HCT116 (cell line): ENCODE measurements at regions not wholly inside any gene's neighbourhood (a gene's known extent, or its start where the extent isn't known, plus 50 kb on each side); places are given as distances from the start of the nearest gene placed in this dataset.

Experiments used
- ATAC-seq: fragments of 200-7000 bp; cut with Tn5 transposase; 2 replicates; pipeline ENCODE4 v1.9.1; 2020; ENCODE audit warnings: mild to moderate bottlenecking, moderate library complexity
- BruUV-seq: library from RNA; stranded (reverse); fragments of 400-500 nt; replicated peaks from 2 replicates; lab custom pipeline; 2021; lab: Mats Ljungman, UMichigan
- CTCF ChIA-PET: fragments of 300-600 bp; sonication (Branson Sonifier 250); formaldehyde crosslinking; loops from one replicate; lab custom pipeline; 2021; ENCODE audit warnings: antibody characterized with exemption; lab: Charles Lee
- POLR2A ChIA-PET: fragments of 300-600, 350-600 bp; sonication (Branson Sonifier 250); formaldehyde crosslinking; loops from one replicate; lab custom pipeline; 2021; ENCODE audit warnings: antibody characterized with exemption; lab: Charles Lee
- RAD21 ChIA-PET, 2 experiments: fragments of 300-600 bp; sonication (Branson Sonifier 250); formaldehyde crosslinking; loops; one replicate each; lab custom pipeline; 2023; ENCODE audit warnings: low total read pairs in 2 of 2; ENCODE audit not compliant: uncharacterized antibody in 2 of 2, unreplicated experiment in 2 of 2, low non-redundant PET in 1 of 2; lab: Charles Lee
- DNase-seq: peaks from one replicate; pipeline ENCODE4 v3.0.0-alpha.2; 2010; ENCODE audit warnings: low read depth, low spot score
- H2AFZ ChIP-seq: fragments of 200-600 bp; shearing (Covaris generic), sonication (generic); 2 replicates; pipeline ENCODE4 v1.6.1; 2017; ENCODE audit warnings: low read depth, mixed run types, mixed read lengths, antibody characterized with exemption, low read length; ENCODE audit not compliant: poor library complexity, severe bottlenecking
- H3K27ac ChIP-seq: 2 replicates; pipeline ENCODE4 v1.5.1; 2012; ENCODE audit warnings: low read depth, low read length
- H3K27me3 ChIP-seq: fragments of 200-600 bp; sonication (generic); 2 replicates; pipeline ENCODE4 v1.6.1; 2016; ENCODE audit warnings: mixed run types, low read length, mixed read lengths; ENCODE audit not compliant: insufficient read depth
- H3K36me3 ChIP-seq, 2 experiments: fragments of 200-500 bp in 1 of 2; fragments of 200-600 bp in 1 of 2; sonication (Bioruptor generic) in 1 of 2; sonication (generic) in 1 of 2; 2 replicates each; pipeline versions ENCODE4 v1.5.1 to v1.6.1; 2014 to 2016; ENCODE audit warnings: low read length in 2 of 2, inconsistent platforms in 1 of 2, mixed read lengths in 1 of 2, mixed run types in 1 of 2; ENCODE audit not compliant: insufficient read depth in 2 of 2, control insufficient read depth in 1 of 2
- H3K4me1 ChIP-seq, 2 experiments: fragments of 200-600 bp in 1 of 2; sonication (generic) in 1 of 2; 2 replicates each; pipeline versions ENCODE4 v1.5.1 to v1.6.1; 2012 to 2017; ENCODE audit warnings: low read length in 2 of 2, inconsistent platforms in 1 of 2, mild to moderate bottlenecking in 1 of 2, mixed read lengths in 1 of 2, mixed run types in 1 of 2, moderate library complexity in 1 of 2; ENCODE audit not compliant: insufficient read depth in 2 of 2, control insufficient read depth in 1 of 2
- H3K4me2 ChIP-seq: fragments of 200-600 bp; sonication (generic); 2 replicates; pipeline ENCODE4 v1.6.1; 2017; ENCODE audit warnings: mixed run types, low read length, mixed read lengths
- H3K4me3 ChIP-seq, 2 experiments: fragments of 200-600 bp in 1 of 2; sonication (generic) in 1 of 2; replicated peaks in 1 of 2; 2 replicates each; pipeline ENCODE4 v1.5.1; 2011 to 2016; ENCODE audit warnings: low read length in 2 of 2, control low read depth in 1 of 2, low read depth in 1 of 2, mild to moderate bottlenecking in 1 of 2, mixed read lengths in 1 of 2, mixed run types in 1 of 2
- H3K79me2 ChIP-seq: fragments of 200-600 bp; sonication (generic); 2 replicates; pipeline ENCODE4 v1.6.1; 2017; ENCODE audit warnings: mild to moderate bottlenecking, mixed run types, low read length, moderate library complexity, mixed read lengths; ENCODE audit not compliant: insufficient read depth
- H3K9ac ChIP-seq: fragments of 200-600 bp; sonication (generic); 2 replicates; pipeline ENCODE4 v1.6.1; 2016; ENCODE audit warnings: low read length, mixed read lengths
- H3K9me2 ChIP-seq: fragments of 200-600 bp; sonication (generic), shearing (Covaris generic); 2 replicates; pipeline ENCODE4 v1.6.1; 2017; ENCODE audit warnings: mixed run types, mild to moderate bottlenecking, moderate library complexity; ENCODE audit not compliant: insufficient read depth
- H3K9me3 ChIP-seq, 2 experiments: fragments of 200-500 bp in 1 of 2; fragments of 200-600 bp in 1 of 2; sonication (Bioruptor generic) in 1 of 2; sonication (generic) in 1 of 2; 2 replicates each; pipeline ENCODE4 v1.6.1; 2014 to 2017; ENCODE audit warnings: low read length in 2 of 2, mixed read lengths in 2 of 2, inconsistent platforms in 1 of 2, low read depth in 1 of 2, mild to moderate bottlenecking in 1 of 2, mixed run types in 1 of 2, moderate library complexity in 1 of 2; ENCODE audit not compliant: control insufficient read depth in 1 of 2, insufficient read depth in 1 of 2
- H4K20me1 ChIP-seq: fragments of 200-600 bp; sonication (generic), shearing (Covaris generic); 2 replicates; pipeline ENCODE4 v1.6.1; 2017; ENCODE audit warnings: mixed run types, mild to moderate bottlenecking, moderate library complexity; ENCODE audit not compliant: insufficient read depth
- ATF3 ChIP-seq: IDR thresholded peaks from 2 replicates; pipeline ENCODE4 v1.6.1; 2012
- CBX3 ChIP-seq: IDR thresholded peaks from 2 replicates; pipeline ENCODE4 v1.6.1; 2012; ENCODE audit warnings: low read depth
- CEBPB ChIP-seq: IDR thresholded peaks from 2 replicates; pipeline ENCODE4 v1.6.1; 2012; ENCODE audit warnings: low read depth
- CTCF ChIP-seq, 3 experiments: fragments of 200-600 bp in 1 of 3; sonication (generic) in 1 of 3; IDR thresholded peaks in 2 of 3; conservative IDR thresholded peaks in 1 of 3; 2 replicates each; pipeline ENCODE4 v1.5.1; 2012 to 2017; ENCODE audit warnings: low read depth in 2 of 3, low read length in 2 of 3, antibody characterized with exemption in 1 of 3, borderline replicate concordance in 1 of 3, control low read depth in 1 of 3, mild to moderate bottlenecking in 1 of 3, mixed read lengths in 1 of 3, mixed run types in 1 of 3, moderate library complexity in 1 of 3; ENCODE audit not compliant: insufficient read depth in 1 of 3
- EGR1 ChIP-seq: IDR thresholded peaks from 2 replicates; pipeline ENCODE4 v1.6.1; 2012; ENCODE audit warnings: low read depth
- ELF1 ChIP-seq: IDR thresholded peaks from 2 replicates; pipeline ENCODE4 v1.6.1; 2012; ENCODE audit warnings: low read depth, borderline replicate concordance
- EZH2 ChIP-seq: fragments of 200-600 bp; sonication (generic); IDR thresholded peaks from 2 replicates; pipeline ENCODE4 v1.6.1; 2017; ENCODE audit warnings: antibody characterized with exemption, mixed run types
- FOSL1 ChIP-seq: IDR thresholded peaks from 2 replicates; pipeline ENCODE4 v1.6.1; 2012; ENCODE audit warnings: low read depth
- MAX ChIP-seq: IDR thresholded peaks from 2 replicates; pipeline ENCODE4 v1.6.1; 2012
- POLR2A ChIP-seq: IDR thresholded peaks from 2 replicates; pipeline ENCODE4 v1.7.0; 2011; ENCODE audit warnings: borderline replicate concordance; ENCODE audit not compliant: insufficient read depth, insufficient read length; ENCODE audit errors: extremely low read depth
- POLR2AphosphoS5 ChIP-seq: IDR thresholded peaks from 2 replicates; pipeline ENCODE4 v1.6.1; 2011; ENCODE audit warnings: mild to moderate bottlenecking, low read depth, low read length, moderate library complexity
- RAD21 ChIP-seq: IDR thresholded peaks from 2 replicates; pipeline ENCODE4 v1.6.1; 2012; ENCODE audit warnings: low read depth, mild to moderate bottlenecking
- SIN3A ChIP-seq: IDR thresholded peaks from 2 replicates; pipeline ENCODE4 v1.6.1; 2012; ENCODE audit warnings: low read depth
- SP1 ChIP-seq: IDR thresholded peaks from 2 replicates; pipeline ENCODE4 v1.6.1; 2012; ENCODE audit warnings: low read depth
- SRF ChIP-seq: IDR thresholded peaks from 2 replicates; pipeline ENCODE4 v1.6.1; 2012; ENCODE audit warnings: low read depth
- TCF7L2 ChIP-seq: IDR thresholded peaks from 2 replicates; pipeline ENCODE4 v1.7.0; 2011; ENCODE audit warnings: borderline replicate concordance, inconsistent platforms; ENCODE audit not compliant: insufficient read depth, insufficient read length; ENCODE audit errors: extremely low read depth
- ZBTB33 ChIP-seq: IDR thresholded peaks from 2 replicates; pipeline ENCODE4 v1.6.1; 2011; ENCODE audit warnings: mild to moderate bottlenecking, low read length, moderate library complexity; ENCODE audit not compliant: insufficient replicate concordance; ENCODE audit errors: extremely low read depth
- intact Hi-C: fragments of 100-400 bp; cut with micrococcal nuclease; formaldehyde crosslinking; loops from 2 replicates; pipeline ENCODE4 v1.10.0; 2022

GRCh38 chr11:42960521-42961088, 351.2 kb upstream of the API5 start:
- BruUV-seq, result no TSS peak
- peaks cover 0 to 5% of the 10 kb centered on the region in 2 experiments; a peak in 2 of 4 replicates for H3K9me3 ChIP-seq
- no peaks in the 10 kb centered on the region for H3K27me3 ChIP-seq
- DNase-seq, result no peak
- H3K4me1 ChIP-seq, result no peaks in the 10 kb centered on the region
- ChIA-PET CTCF (no interaction called here), POLR2A (no interaction called here), RAD21 (no interaction called here)
- H3K9me2 ChIP-seq, result no peaks in the 10 kb centered on the region
- no peak overlapping the region for H3K4me3 ChIP-seq
- ATAC-seq, result no peak
- TF ChIP-seq FOSL1 (no peak), MAX (no peak), CTCF (IDR thresholded peaks at IDR 0.05 in 2 of 3, conservative IDR thresholded peaks at IDR 0.05 in 1 of 3; ENCODE audit: borderline replicate concordance in 1 of 3, insufficient read depth in 1 of 3, low read depth in 2 of 3, low read length in 2 of 3) (no peak), ZBTB33 (no peak), CEBPB (no peak), SIN3A (no peak), SP1 (no peak), EGR1 (no peak), RAD21 (no peak), ELF1 (no peak), EZH2 (no peak), TCF7L2 (no peak), ATF3 (no peak), SRF (no peak), POLR2AphosphoS5 (no peak), CBX3 (no peak), POLR2A (no peak)
- no peak overlapping the region for H3K9ac ChIP-seq
- H3K36me3 ChIP-seq, result no peaks in the 10 kb centered on the region
- H3K79me2 ChIP-seq, result no peaks in the 10 kb centered on the region
- no peak overlapping the region for H3K27ac ChIP-seq
- no peak overlapping the region for H3K4me2 ChIP-seq
- no peaks in the 10 kb centered on the region for H4K20me1 ChIP-seq
- intact Hi-C loops, result no loop called here
- no peak overlapping the region for H2AFZ ChIP-seq
